ENCODE measurements at regions not wholly inside any gene's neighbourhood (a gene's known extent, or its start where the extent isn't known, plus 50 kb on each side); places are given as distances from the start of the nearest gene placed in this dataset.

- Histone ChIP-seq H2BK15ac (ENCODE audit: low read length) (no peak overlapping the region), H3K18ac (ENCODE audit: extremely low read depth, low read length) (no peak overlapping the region), H3K79me1 (ENCODE audit: low read depth, low read length) (no peaks in the 10 kb centered on the region), H4K5ac (ENCODE audit: insufficient read length, low read depth, low read length) (no peak overlapping the region), H3K23ac (ENCODE audit: insufficient read length) (no peak overlapping the region), H2BK120ac (replicated peaks; ENCODE audit: low read depth, low read length) (no peak overlapping the region), H4K91ac (replicated peaks; ENCODE audit: insufficient read length, low read length) (no peak overlapping the region), H3K27ac (ENCODE audit: low read depth, low read length) (no peak overlapping the region), H3K79me2 (ENCODE audit: control insufficient read depth in 1 of 2, insufficient read depth in 2 of 2, low read length in 2 of 2) (no peaks in the 10 kb centered on the region), H2BK12ac (ENCODE audit: low read depth, low read length) (peak overlapping the region; percentile 52; the same call in 1 of the 2 replicates), H2AFZ (ENCODE audit: low read length) (no peak overlapping the region), H3K4me1 (replicated peaks in 1 of 4; ENCODE audit: control insufficient read depth in 3 of 4, insufficient read depth in 4 of 4, low read length in 3 of 4) (peaks cover 0 to 33% (median 30%) of the 10 kb centered on the region in 4 experiments; a peak in 6 of 7 replicates), H3K4me2 (ENCODE audit: insufficient read depth in 1 of 2, low read depth in 2 of 2, low read length in 2 of 2) (no peak overlapping the region), H4K20me1 (replicated peaks in 1 of 2; ENCODE audit: control insufficient read depth in 1 of 2, insufficient read depth in 2 of 2, low read length in 2 of 2) (no peaks in the 10 kb centered on the region), H3K9ac (replicated peaks in 1 of 4; ENCODE audit: extremely low read depth in 1 of 4, low read depth in 3 of 4, low read length in 3 of 4) (no peak overlapping the region), H2AK5ac (ENCODE audit: low read depth, low read length) (0 out of 2 replicates have a peak overlapping the region, but pooled peaks have one; percentile 6), H3K36me3 (ENCODE audit: control insufficient read depth in 2 of 4, insufficient read depth in 4 of 4, low read length in 3 of 4) (no peaks in the 10 kb centered on the region), H2BK20ac (ENCODE audit: low read length) (peak overlapping the region; percentile 7; the same call in 1 of the 2 replicates), H3K27me3 (replicated peaks in 1 of 4; ENCODE audit: control insufficient read depth in 3 of 4, extremely low read depth in 1 of 4, insufficient read depth in 3 of 4, low read length in 3 of 4) (no peaks in the 10 kb centered on the region), H4K8ac (ENCODE audit: extremely low read depth, insufficient read depth, low read length) (no peak overlapping the region), H3K4ac (replicated peaks; ENCODE audit: insufficient read length, low read depth, low read length) (no peak overlapping the region), H3K14ac (ENCODE audit: insufficient read length) (no peak overlapping the region), H3K4me3 (ENCODE audit: extremely low read depth in 1 of 4, insufficient read depth in 2 of 4, low read depth in 3 of 4, low read length in 4 of 4) (no peak overlapping the region), H3K23me2 (ENCODE audit: low read depth, low read length) (no peaks in the 10 kb centered on the region; the same call in 1 of the 2 replicates), H2BK5ac (ENCODE audit: low read depth, low read length) (no peak overlapping the region), H3K56ac (replicated peaks; ENCODE audit: insufficient read length, low read depth, low read length) (no peak overlapping the region), H3K9me3 (ENCODE audit: insufficient read depth in 2 of 2, low read depth in 1 of 2, low read length in 1 of 2) (no peaks in the 10 kb centered on the region)
- FAIRE-seq: no peak
- TF ChIP-seq HDAC2 (IDR thresholded peaks at IDR 0.05; ENCODE audit: borderline replicate concordance in 1 of 2, low read depth in 2 of 2, low read length in 2 of 2) (no peak), KDM4A (IDR thresholded peaks at IDR 0.05; ENCODE audit: low read depth, low read length, severe bottlenecking) (no peak), BACH1 (IDR thresholded peaks at IDR 0.05; ENCODE audit: low read length) (no peak), POLR2A (IDR thresholded peaks at IDR 0.05; ENCODE audit: control extremely low read depth in 1 of 2, low read depth in 2 of 2, low read length in 2 of 2) (no peak), ASH2L (IDR thresholded peaks at IDR 0.05; ENCODE audit: low read length) (no peak), KDM5A (IDR thresholded peaks at IDR 0.05; ENCODE audit: low read length) (no peak), SP1 (IDR thresholded peaks at IDR 0.05; ENCODE audit: low read depth, low read length) (no peak), MAFK (IDR thresholded peaks at IDR 0.05; ENCODE audit: low read depth, low read length) (no peak), TAF7 (optimal IDR thresholded peaks at IDR 0.05; ENCODE audit: borderline replicate concordance, low read depth, low read length) (no peak), EGR1 (IDR thresholded peaks at IDR 0.05; ENCODE audit: borderline replicate concordance, low read depth, low read length) (no peak)
- ChIA-PET POLR2A (ENCODE audit: partially characterized antibody) (no interaction called here), CTCF (ENCODE audit: partially characterized antibody) (interaction anchor here (1.3 to 2.3 kb wide), 2 partner anchors 11 to 116 kb away, joined by 3 to 8 read pairs; no protein-coding TSS in a partner anchor)
- no peak for DNase-seq (ENCODE audit: low read depth in 1 of 2, low spot score in 2 of 2)
These were observed 169.2 kb downstream of the ZIC5 start for GRCh38 chr13:99802416-99802815.

All from H1 (cell line).